H9 (cell line): ENCODE measurements at regions not wholly inside any gene's neighbourhood (a gene's known extent, or its start where the extent isn't known, plus 50 kb on each side); places are given as distances from the start of the nearest gene placed in this dataset.

Experiments used
- DNase-seq: peaks from one replicate; pipeline ENCODE4 v3.0.0-alpha.2; 2017
- H2AFZ ChIP-seq: one replicate; pipeline ENCODE4 v1.6.1; 2013; ENCODE audit warnings: mild to moderate bottlenecking, low read length, control low read depth, moderate library complexity
- H2AK5ac ChIP-seq: 2 replicates; pipeline ENCODE4 v1.6.1; 2013; ENCODE audit warnings: low read length, control low read depth, mixed read lengths; ENCODE audit not compliant: insufficient read length
- H2BK120ac ChIP-seq: one replicate; pipeline ENCODE4 v1.6.1; 2013; ENCODE audit warnings: low read depth, mild to moderate bottlenecking, low read length, control low read depth, inconsistent platforms; ENCODE audit not compliant: poor library complexity, severe bottlenecking
- H2BK12ac ChIP-seq: 2 replicates; pipeline ENCODE4 v1.6.1; 2013; ENCODE audit warnings: low read length, control low read depth, mixed read lengths, low read depth; ENCODE audit not compliant: insufficient read length
- H2BK15ac ChIP-seq: 2 replicates; pipeline ENCODE4 v1.6.1; 2013; ENCODE audit warnings: low read depth, low read length, control low read depth
- H2BK20ac ChIP-seq: one replicate; pipeline ENCODE4 v1.6.1; 2013; ENCODE audit warnings: low read depth, mild to moderate bottlenecking, low read length, control low read depth, inconsistent platforms; ENCODE audit not compliant: poor library complexity, severe bottlenecking
- H2BK5ac ChIP-seq: 2 replicates; pipeline ENCODE4 v1.6.1; 2013; ENCODE audit warnings: low read length, control low read depth, mixed read lengths; ENCODE audit not compliant: insufficient read length
- H3K14ac ChIP-seq: 2 replicates; pipeline ENCODE4 v1.6.1; 2013; ENCODE audit warnings: low read length, control low read depth; ENCODE audit not compliant: insufficient read depth
- H3K18ac ChIP-seq: 2 replicates; pipeline ENCODE4 v1.6.1; 2013; ENCODE audit warnings: low read depth, mild to moderate bottlenecking, mixed read lengths, low read length, control low read depth; ENCODE audit not compliant: insufficient read length
- H3K23ac ChIP-seq: 2 replicates; pipeline ENCODE4 v1.6.1; 2013; ENCODE audit warnings: low read length, control low read depth, mixed read lengths, low read depth; ENCODE audit not compliant: insufficient read length
- H3K23me2 ChIP-seq: 2 replicates; pipeline ENCODE4 v1.6.1; 2013; ENCODE audit warnings: low read depth, mild to moderate bottlenecking, mixed read lengths, low read length, control low read depth; ENCODE audit not compliant: insufficient read length, poor library complexity, severe bottlenecking
- H3K27ac ChIP-seq: 2 replicates; pipeline ENCODE4 v1.5.1; 2013; ENCODE audit warnings: low read length, control low read depth, mixed read lengths, low read depth; ENCODE audit not compliant: insufficient read length
- H3K27me3 ChIP-seq: 2 replicates; pipeline ENCODE4 v1.6.1; 2013; ENCODE audit warnings: low read length, control low read depth, inconsistent platforms; ENCODE audit not compliant: insufficient read depth
- H3K4ac ChIP-seq: 2 replicates; pipeline ENCODE4 v1.6.1; 2013; ENCODE audit warnings: low read depth, mild to moderate bottlenecking, control low read depth, inconsistent platforms, low read length, moderate library complexity
- H3K4me1 ChIP-seq: 2 replicates; pipeline ENCODE4 v1.6.1; 2013; ENCODE audit warnings: low read length, control low read depth, inconsistent platforms; ENCODE audit not compliant: insufficient read depth
- H3K4me2 ChIP-seq: 2 replicates; pipeline ENCODE4 v1.6.1; 2013; ENCODE audit warnings: low read length, control low read depth, mixed read lengths; ENCODE audit not compliant: insufficient read length, insufficient read depth
- H3K56ac ChIP-seq: 2 replicates; pipeline ENCODE4 v1.6.1; 2013; ENCODE audit warnings: low read depth, mild to moderate bottlenecking, mixed read lengths, low read length, control low read depth; ENCODE audit not compliant: insufficient read length
- H3K79me1 ChIP-seq: 2 replicates; pipeline ENCODE4 v1.6.1; 2013; ENCODE audit warnings: low read depth, mild to moderate bottlenecking, moderate library complexity, low read length, control low read depth, inconsistent platforms; ENCODE audit not compliant: insufficient read depth, poor library complexity, severe bottlenecking
- H3K79me2 ChIP-seq: 2 replicates; pipeline ENCODE4 v1.6.1; 2013; ENCODE audit warnings: low read length, control low read depth, inconsistent platforms; ENCODE audit not compliant: insufficient read depth
- H3K9ac ChIP-seq: 2 replicates; pipeline ENCODE4 v1.6.1; 2013; ENCODE audit warnings: low read length, control low read depth, mixed read lengths; ENCODE audit not compliant: insufficient read length; ENCODE audit errors: extremely low read depth
- H3K9me3 ChIP-seq: one replicate; pipeline ENCODE4 v1.6.1; 2013; ENCODE audit warnings: low read depth, low read length, inconsistent platforms; ENCODE audit not compliant: control insufficient read depth
- H3T11ph ChIP-seq: one replicate; pipeline ENCODE4 v1.6.1; 2013; ENCODE audit warnings: mild to moderate bottlenecking, low read length, control low read depth, inconsistent platforms
- H4K20me1 ChIP-seq: one replicate; pipeline ENCODE4 v1.6.1; 2013; ENCODE audit not compliant: control insufficient read depth, insufficient read length, insufficient read depth
- H4K5ac ChIP-seq: 2 replicates; pipeline ENCODE4 v1.6.1; 2013; ENCODE audit warnings: low read depth, mild to moderate bottlenecking, mixed read lengths, low read length, control low read depth; ENCODE audit not compliant: insufficient read length
- H4K8ac ChIP-seq: replicated peaks from 2 replicates; pipeline ENCODE4 v1.6.1; 2013; ENCODE audit warnings: low read length, control low read depth, mixed read lengths, low read depth; ENCODE audit not compliant: insufficient read length
- H4K91ac ChIP-seq: 2 replicates; pipeline ENCODE4 v1.6.1; 2013; ENCODE audit warnings: low read depth, mild to moderate bottlenecking, moderate library complexity, mixed read lengths, low read length, control low read depth; ENCODE audit not compliant: insufficient read length
- H3K27ac Mint-ChIP-seq, 3 experiments: 2 replicates in 2 of 3; 3 replicates in 1 of 3; pipeline ENCODE4 v1.8.0; 2020 to 2021; ENCODE audit warnings: mixed read lengths in 3 of 3, mild to moderate bottlenecking in 1 of 3, moderate library complexity in 1 of 3
- H3K27me3 Mint-ChIP-seq: 2 replicates; pipeline ENCODE4 v1.8.0; 2021; ENCODE audit warnings: low read depth, mild to moderate bottlenecking, moderate library complexity, mixed read lengths
- H3K36me3 Mint-ChIP-seq, 3 experiments: 2 replicates in 2 of 3; 3 replicates in 1 of 3; pipeline ENCODE4 v1.8.0; 2020 to 2021; ENCODE audit warnings: low read depth in 3 of 3, mixed read lengths in 3 of 3; ENCODE audit not compliant: insufficient read depth in 1 of 3
- H3K4me1 Mint-ChIP-seq, 2 experiments: 2 replicates each; pipeline ENCODE4 v1.8.0; 2020; ENCODE audit warnings: mixed read lengths in 2 of 2
- H3K4me3 Mint-ChIP-seq, 2 experiments: 2 replicates in 1 of 2; 3 replicates in 1 of 2; pipeline ENCODE4 v1.8.0; 2020 to 2021; ENCODE audit warnings: mild to moderate bottlenecking in 2 of 2, mixed read lengths in 2 of 2, moderate library complexity in 1 of 2
- H3K9me3 Mint-ChIP-seq, 2 experiments: 2 replicates in 1 of 2; 3 replicates in 1 of 2; pipeline ENCODE4 v1.8.0; 2020; ENCODE audit warnings: mild to moderate bottlenecking in 2 of 2, mixed read lengths in 2 of 2, moderate library complexity in 1 of 2
- WGBS: extraction: QIAGEN DNeasy Blood & Tissue Kit; methylation state at CpG from one replicate; pipeline ENCODE4 v1.1.7; 2013; ENCODE audit warnings: missing lambda C conversion rate, low lambda C conversion rate, mixed read lengths; ENCODE audit not compliant: insufficient read length; ENCODE audit errors: extremely low coverage; 5-methylcytosine and 5-hydroxymethylcytosine counted together
- TF ChIP-seq, protein P1 (sequence below): fragments of 200-600 bp; sonication (generic); conservative IDR thresholded peaks from 3 replicates; pipeline ENCODE4 v1.8.0; 2021; ENCODE audit warnings: antibody characterized with exemption, mild to moderate bottlenecking

DNA sequence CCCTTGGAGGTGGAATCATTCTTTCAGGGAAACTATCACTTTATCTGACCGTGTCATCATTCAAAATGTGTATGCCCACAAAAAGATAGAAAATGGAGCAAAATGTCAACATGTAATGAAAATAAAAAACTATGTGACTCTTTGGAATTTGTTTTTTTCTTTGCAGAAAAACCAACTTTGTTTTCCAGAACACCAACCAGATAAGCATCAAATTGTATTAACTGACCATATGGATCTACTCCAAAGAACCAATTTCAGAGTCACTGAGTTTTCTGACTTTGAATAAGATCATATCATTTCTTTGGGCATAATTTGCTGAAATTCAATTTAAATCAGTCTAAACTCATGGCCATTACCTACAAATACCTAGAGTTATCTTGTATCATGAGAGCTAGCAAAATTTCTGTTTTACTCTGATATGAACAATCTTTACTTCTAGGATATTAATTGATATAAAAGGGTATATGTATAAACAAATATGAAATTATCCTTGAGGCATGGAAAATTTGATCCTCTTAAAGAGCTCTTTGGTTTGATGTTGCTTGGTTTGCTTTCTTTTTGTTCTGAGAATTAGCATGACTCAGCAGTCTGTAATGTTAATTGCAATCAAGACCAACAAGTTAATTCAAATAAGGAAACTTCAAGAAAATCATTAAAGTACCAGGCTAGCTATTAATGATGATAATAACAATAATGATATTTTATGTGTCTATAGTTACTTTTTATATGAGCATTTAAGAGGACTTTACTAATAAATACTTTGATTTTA lies 444.4 kb upstream of the MARCKS start:
- H2BK5ac ChIP-seq: no peak overlapping the region
- H3K23ac ChIP-seq: no peak overlapping the region
- H2BK12ac ChIP-seq: no peak overlapping the region
- H3T11ph ChIP-seq: no peak overlapping the region
- H3K23me2 ChIP-seq: no peaks in the 10 kb centered on the region
- no peak overlapping the region for H2BK120ac ChIP-seq
- H4K20me1 ChIP-seq: no peaks in the 10 kb centered on the region
- Mint-ChIP-seq H3K4me1 (peaks cover 11 to 12% of the 10 kb centered on the region in 2 experiments; a peak in 3 of 4 replicates), H3K27me3 (no peaks in the 10 kb centered on the region), H3K9me3 (no peaks in the 10 kb centered on the region; a peak in 1 of 5 replicates), H3K36me3 (no peaks in the 10 kb centered on the region), H3K4me3 (no peak overlapping the region), H3K27ac (no peak overlapping the region)
- H2AFZ ChIP-seq: no peak overlapping the region
- H2BK20ac ChIP-seq: no peak overlapping the region
- H4K91ac ChIP-seq: no peak overlapping the region
- no peaks in the 10 kb centered on the region for H3K79me1 ChIP-seq
- H4K5ac ChIP-seq: no peak overlapping the region
- H3K9ac ChIP-seq: no peak overlapping the region
- no peak overlapping the region for H3K56ac ChIP-seq
- H3K4ac ChIP-seq: no peak overlapping the region
- no peak for DNase-seq
- H2AK5ac ChIP-seq: no peak overlapping the region
- H3K4me2 ChIP-seq: no peak overlapping the region
- no peak overlapping the region for H4K8ac ChIP-seq
- no peak overlapping the region for H3K27ac ChIP-seq
- no peaks in the 10 kb centered on the region for H3K4me1 ChIP-seq
- TF ChIP-seq, protein P1, sequence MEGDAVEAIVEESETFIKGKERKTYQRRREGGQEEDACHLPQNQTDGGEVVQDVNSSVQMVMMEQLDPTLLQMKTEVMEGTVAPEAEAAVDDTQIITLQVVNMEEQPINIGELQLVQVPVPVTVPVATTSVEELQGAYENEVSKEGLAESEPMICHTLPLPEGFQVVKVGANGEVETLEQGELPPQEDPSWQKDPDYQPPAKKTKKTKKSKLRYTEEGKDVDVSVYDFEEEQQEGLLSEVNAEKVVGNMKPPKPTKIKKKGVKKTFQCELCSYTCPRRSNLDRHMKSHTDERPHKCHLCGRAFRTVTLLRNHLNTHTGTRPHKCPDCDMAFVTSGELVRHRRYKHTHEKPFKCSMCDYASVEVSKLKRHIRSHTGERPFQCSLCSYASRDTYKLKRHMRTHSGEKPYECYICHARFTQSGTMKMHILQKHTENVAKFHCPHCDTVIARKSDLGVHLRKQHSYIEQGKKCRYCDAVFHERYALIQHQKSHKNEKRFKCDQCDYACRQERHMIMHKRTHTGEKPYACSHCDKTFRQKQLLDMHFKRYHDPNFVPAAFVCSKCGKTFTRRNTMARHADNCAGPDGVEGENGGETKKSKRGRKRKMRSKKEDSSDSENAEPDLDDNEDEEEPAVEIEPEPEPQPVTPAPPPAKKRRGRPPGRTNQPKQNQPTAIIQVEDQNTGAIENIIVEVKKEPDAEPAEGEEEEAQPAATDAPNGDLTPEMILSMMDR: no peak
- no peak overlapping the region for H3K14ac ChIP-seq
- H3K27me3 ChIP-seq: no peaks in the 10 kb centered on the region
- no peak overlapping the region for H2BK15ac ChIP-seq
- H3K79me2 ChIP-seq: no peaks in the 10 kb centered on the region
- no peak overlapping the region for H3K18ac ChIP-seq
- no peaks in the 10 kb centered on the region for H3K9me3 ChIP-seq
- no CpG with 5 or more reads among the region's 1 CpG for WGBS
